HEK293T (cell line): ENCODE measurements at regions not wholly inside any gene's neighbourhood (a gene's known extent, or its start where the extent isn't known, plus 50 kb on each side); places are given as distances from the start of the nearest gene placed in this dataset.
"Not testable (repeated sequence)": the region's sequence is repeated elsewhere in the genome, so short reads cannot be mapped to it uniquely, and the experiment has no call there.

ENCODE experiments used
- CTCF ChIA-PET: fragments of 350-600 bp; formaldehyde crosslinking; extraction: SDS; loops from one replicate; lab custom pipeline; 2021; ENCODE audit warnings: antibody characterized with exemption, inconsistent platforms; lab: Yijun Ruan, JAX
- POLR2A ChIA-PET: fragments of 350-600 bp; formaldehyde crosslinking; extraction: SDS; loops from one replicate; lab custom pipeline; 2020; ENCODE audit warnings: antibody characterized with exemption, inconsistent platforms; lab: Yijun Ruan, JAX
- DNase-seq: peaks from one replicate; pipeline ENCODE4 v3.0.0; 2012; ENCODE audit warnings: mixed read lengths; ENCODE audit errors: extremely low spot score
- ARNT ChIP-seq: fragments of 450-650 bp; IDR thresholded peaks from 2 replicates; pipeline ENCODE4 v1.6.1; 2017; ENCODE audit warnings: mild to moderate bottlenecking
- BHLHE40 ChIP-seq: fragments of 450-650 bp; IDR thresholded peaks from 2 replicates; pipeline ENCODE4 v1.6.1; 2016; ENCODE audit warnings: mild to moderate bottlenecking, moderate library complexity, borderline replicate concordance
- CTBP1 ChIP-seq: fragments of 450-650 bp; IDR thresholded peaks from 2 replicates; pipeline ENCODE4 v1.6.1; 2016; ENCODE audit warnings: borderline replicate concordance
- ELF4 ChIP-seq: fragments of 450-650 bp; IDR thresholded peaks from 2 replicates; pipeline ENCODE4 v1.6.1; 2017; ENCODE audit warnings: antibody characterized with exemption
- FOXA1 ChIP-seq: fragments of 450-650 bp; IDR thresholded peaks from 2 replicates; pipeline ENCODE4 v1.6.1; 2016; ENCODE audit warnings: mild to moderate bottlenecking
- FOXK2 ChIP-seq: fragments of 450-650 bp; IDR thresholded peaks from 2 replicates; pipeline ENCODE4 v1.6.1; 2016; ENCODE audit warnings: mild to moderate bottlenecking
- FOXM1 ChIP-seq: fragments of 450-650 bp; IDR thresholded peaks from 2 replicates; pipeline ENCODE4 v1.6.1; 2017; ENCODE audit warnings: mild to moderate bottlenecking, borderline replicate concordance
- HDGF ChIP-seq: fragments of 450-650 bp; IDR thresholded peaks from 2 replicates; pipeline ENCODE4 v1.6.1; 2017; ENCODE audit warnings: antibody characterized with exemption, borderline replicate concordance
- L3MBTL2 ChIP-seq: fragments of 450-650 bp; conservative IDR thresholded peaks from 2 replicates; pipeline ENCODE4 v1.6.1; 2016; ENCODE audit warnings: mild to moderate bottlenecking
- LEF1 ChIP-seq: fragments of 450-650 bp; IDR thresholded peaks from 2 replicates; pipeline ENCODE4 v1.6.1; 2017; ENCODE audit warnings: mild to moderate bottlenecking, borderline replicate concordance
- NFRKB ChIP-seq: fragments of 450-650 bp; IDR thresholded peaks from 2 replicates; pipeline ENCODE4 v1.6.1; 2016; ENCODE audit warnings: mild to moderate bottlenecking, moderate library complexity
- PKNOX1 ChIP-seq: fragments of 450-650 bp; IDR thresholded peaks from 2 replicates; pipeline ENCODE4 v1.6.1; 2016
- SP1 ChIP-seq: fragments of 450-650 bp; IDR thresholded peaks from 2 replicates; pipeline ENCODE4 v1.6.1; 2017
- SUZ12 ChIP-seq: fragments of 450-650 bp; IDR thresholded peaks from 2 replicates; pipeline ENCODE4 v1.6.1; 2016; ENCODE audit warnings: mild to moderate bottlenecking
- TARDBP ChIP-seq: fragments of 450-650 bp; IDR thresholded peaks from 2 replicates; pipeline ENCODE4 v1.6.1; 2016
- ZNF384 ChIP-seq: fragments of 450-650 bp; IDR thresholded peaks from 2 replicates; pipeline ENCODE4 v1.6.1; 2016

- CTCF ChIA-PET: no interaction called here
- no peak for TF ChIP-seq FOXM1
- TF ChIP-seq HDGF: no peak
- no peak for TF ChIP-seq ARNT
- TF ChIP-seq PKNOX1: no peak
- TF ChIP-seq ELF4: no peak
- TF ChIP-seq SUZ12: no peak
- no peak for TF ChIP-seq BHLHE40
- TF ChIP-seq NFRKB: no peak
- TF ChIP-seq LEF1: no peak
- TF ChIP-seq SP1: no peak
- no peak for TF ChIP-seq CTBP1
- TF ChIP-seq FOXA1: no peak
- no peak for TF ChIP-seq L3MBTL2
Measured at GRCh38 chr2:83191316-83191715, 1267.8 kb downstream of the SUCLG1 start.

GRCh38 chr2:83186105-83186760 lies 1272.8 kb downstream of the SUCLG1 start:
- no peak for DNase-seq
- CTCF ChIA-PET: no interaction called here
- TF ChIP-seq HDGF: no peak
- TF ChIP-seq ELF4: no peak
- TF ChIP-seq BHLHE40: no peak
- TF ChIP-seq NFRKB: no peak
- TF ChIP-seq FOXA1: no peak
- TF ChIP-seq SP1: no peak
- TF ChIP-seq LEF1: no peak
- TF ChIP-seq PKNOX1: no peak
- TF ChIP-seq FOXM1: no peak
- no peak for TF ChIP-seq TARDBP
- no peak for TF ChIP-seq FOXK2
- no peak for TF ChIP-seq L3MBTL2
- no peak for TF ChIP-seq ARNT
- TF ChIP-seq SUZ12: no peak
- TF ChIP-seq ZNF384: no peak
- no peak for TF ChIP-seq CTBP1
- POLR2A ChIA-PET: no interaction called here

More at GRCh38 chr2:83191316-83191715, 1267.8 kb downstream of the SUCLG1 start:
- POLR2A ChIA-PET: no interaction called here
- no peak for DNase-seq

- POLR2A ChIA-PET, CTCF ChIA-PET, DNase-seq: not testable (repeated sequence)
Measured at GRCh38 chr2:83180862-83181530, 1278.1 kb downstream of the SUCLG1 start.

- CTCF ChIA-PET: no interaction called here
- DNase-seq: no peak
- POLR2A ChIA-PET: interaction anchor here (0.7 kb wide), 1 partner anchor 66 kb away, joined by 3 read pairs; no protein-coding TSS in a partner anchor
- no peak for TF ChIP-seq ELF4
- no peak for TF ChIP-seq FOXK2
- TF ChIP-seq PKNOX1: no peak
- no peak for TF ChIP-seq CTBP1
- TF ChIP-seq FOXA1: no peak
- no peak for TF ChIP-seq SUZ12
- TF ChIP-seq L3MBTL2: no peak
- no peak for TF ChIP-seq ARNT
- TF ChIP-seq HDGF: no peak
- TF ChIP-seq NFRKB: no peak
- TF ChIP-seq ZNF384: no peak
- TF ChIP-seq BHLHE40: no peak
- TF ChIP-seq TARDBP: no peak
- TF ChIP-seq FOXM1: no peak
- TF ChIP-seq LEF1: no peak
Measured at GRCh38 chr2:83176539-83176938, 1282.5 kb downstream of the SUCLG1 start.

- TF ChIP-seq SP1 (no peak), ARNT (no peak), LEF1 (no peak), ELF4 (no peak), L3MBTL2 (no peak), SUZ12 (no peak), HDGF (no peak), FOXA1 (no peak), FOXK2 (no peak), PKNOX1 (no peak), FOXM1 (no peak), NFRKB (no peak), BHLHE40 (no peak), TARDBP (no peak), CTBP1 (no peak), ZNF384 (no peak)
- no peak for DNase-seq
- ChIA-PET CTCF (no interaction called here), POLR2A (no interaction called here)
Measured at GRCh38 chr2:83172841-83173240, 1286.2 kb downstream of the SUCLG1 start.
